ENCODE measurements at regions not wholly inside any gene's neighbourhood (a gene's known extent, or its start where the extent isn't known, plus 50 kb on each side); places are given as distances from the start of the nearest gene placed in this dataset.
"Not testable (repeated sequence)": the region's sequence is repeated elsewhere in the genome, so short reads cannot be mapped to it uniquely, and the experiment has no call there.

DNA sequence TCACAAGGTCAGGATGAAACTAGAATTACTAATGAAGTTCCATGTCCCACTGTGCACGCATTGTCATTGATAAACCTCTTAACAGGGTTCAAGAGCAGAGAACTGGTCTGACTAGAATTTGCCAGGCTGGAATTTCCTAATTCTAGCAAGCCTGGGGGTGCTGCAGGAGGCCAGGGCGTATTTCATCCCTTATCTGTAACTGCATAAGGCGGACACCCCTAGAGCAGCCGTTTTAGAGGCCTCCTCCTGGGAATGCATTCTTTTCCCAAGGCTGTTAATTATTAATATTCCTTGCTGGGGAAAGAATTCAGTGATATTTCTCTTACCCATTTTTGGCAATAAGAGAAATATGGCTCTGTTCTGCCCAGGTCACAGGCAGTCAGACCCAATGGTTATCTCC lies 124.5 kb upstream of the PRDX6 start:
- TF ChIP-seq, protein P1, sequence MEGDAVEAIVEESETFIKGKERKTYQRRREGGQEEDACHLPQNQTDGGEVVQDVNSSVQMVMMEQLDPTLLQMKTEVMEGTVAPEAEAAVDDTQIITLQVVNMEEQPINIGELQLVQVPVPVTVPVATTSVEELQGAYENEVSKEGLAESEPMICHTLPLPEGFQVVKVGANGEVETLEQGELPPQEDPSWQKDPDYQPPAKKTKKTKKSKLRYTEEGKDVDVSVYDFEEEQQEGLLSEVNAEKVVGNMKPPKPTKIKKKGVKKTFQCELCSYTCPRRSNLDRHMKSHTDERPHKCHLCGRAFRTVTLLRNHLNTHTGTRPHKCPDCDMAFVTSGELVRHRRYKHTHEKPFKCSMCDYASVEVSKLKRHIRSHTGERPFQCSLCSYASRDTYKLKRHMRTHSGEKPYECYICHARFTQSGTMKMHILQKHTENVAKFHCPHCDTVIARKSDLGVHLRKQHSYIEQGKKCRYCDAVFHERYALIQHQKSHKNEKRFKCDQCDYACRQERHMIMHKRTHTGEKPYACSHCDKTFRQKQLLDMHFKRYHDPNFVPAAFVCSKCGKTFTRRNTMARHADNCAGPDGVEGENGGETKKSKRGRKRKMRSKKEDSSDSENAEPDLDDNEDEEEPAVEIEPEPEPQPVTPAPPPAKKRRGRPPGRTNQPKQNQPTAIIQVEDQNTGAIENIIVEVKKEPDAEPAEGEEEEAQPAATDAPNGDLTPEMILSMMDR (IDR thresholded peaks at IDR 0.05; ENCODE audit: low read depth, low read length): not testable (repeated sequence)
- TF ChIP-seq EZH2phosphoT487 (IDR thresholded peaks at IDR 0.05; ENCODE audit: low read depth): not testable (repeated sequence)
